ENCODE measurements at regions not wholly inside any gene's neighbourhood (a gene's known extent, or its start where the extent isn't known, plus 50 kb on each side); places are given as distances from the start of the nearest gene placed in this dataset.

DNA sequence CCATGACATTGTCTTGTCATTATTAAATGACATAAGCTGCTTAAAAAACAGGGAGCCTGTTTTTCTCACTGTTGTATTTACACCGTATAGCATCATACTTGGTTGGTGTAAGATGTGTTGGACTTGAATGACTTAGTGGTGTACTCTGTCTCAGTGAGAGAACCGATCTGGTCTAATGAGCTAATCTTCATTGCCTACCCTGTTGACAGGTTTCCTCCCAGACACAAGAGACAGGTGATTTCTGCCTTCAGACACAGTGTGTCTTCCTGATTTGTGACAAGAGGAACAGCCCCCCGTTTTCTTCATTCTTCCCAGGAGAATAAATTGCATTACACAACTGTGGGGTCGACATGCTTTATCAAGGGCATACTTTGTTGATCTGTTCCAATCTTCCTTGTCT is 137.2 kb upstream of the ID4 start:
- H3K9ac ChIP-seq (ENCODE audit: low read length): no peak overlapping the region
- no peak overlapping the region for H3K27ac ChIP-seq (ENCODE audit: low read depth, low read length)
- no peaks in the 10 kb centered on the region for H3K79me2 ChIP-seq (ENCODE audit: insufficient read depth, low read length)
- no peak overlapping the region for H3K4me2 ChIP-seq (ENCODE audit: low read depth, low read length, poor library complexity, severe bottlenecking)
- no peak overlapping the region for H3K4me3 ChIP-seq (ENCODE audit: insufficient read depth, low read length, poor library complexity, severe bottlenecking)
- H2AFZ ChIP-seq (ENCODE audit: low read depth, low read length, severe bottlenecking): no peak overlapping the region
- no peaks in the 10 kb centered on the region for H4K20me1 ChIP-seq (ENCODE audit: low read depth, low read length)
- TF ChIP-seq EZH2phosphoT487 (conservative IDR thresholded peaks at IDR 0.05; ENCODE audit: low read length): no peak
- TF ChIP-seq, protein P1, sequence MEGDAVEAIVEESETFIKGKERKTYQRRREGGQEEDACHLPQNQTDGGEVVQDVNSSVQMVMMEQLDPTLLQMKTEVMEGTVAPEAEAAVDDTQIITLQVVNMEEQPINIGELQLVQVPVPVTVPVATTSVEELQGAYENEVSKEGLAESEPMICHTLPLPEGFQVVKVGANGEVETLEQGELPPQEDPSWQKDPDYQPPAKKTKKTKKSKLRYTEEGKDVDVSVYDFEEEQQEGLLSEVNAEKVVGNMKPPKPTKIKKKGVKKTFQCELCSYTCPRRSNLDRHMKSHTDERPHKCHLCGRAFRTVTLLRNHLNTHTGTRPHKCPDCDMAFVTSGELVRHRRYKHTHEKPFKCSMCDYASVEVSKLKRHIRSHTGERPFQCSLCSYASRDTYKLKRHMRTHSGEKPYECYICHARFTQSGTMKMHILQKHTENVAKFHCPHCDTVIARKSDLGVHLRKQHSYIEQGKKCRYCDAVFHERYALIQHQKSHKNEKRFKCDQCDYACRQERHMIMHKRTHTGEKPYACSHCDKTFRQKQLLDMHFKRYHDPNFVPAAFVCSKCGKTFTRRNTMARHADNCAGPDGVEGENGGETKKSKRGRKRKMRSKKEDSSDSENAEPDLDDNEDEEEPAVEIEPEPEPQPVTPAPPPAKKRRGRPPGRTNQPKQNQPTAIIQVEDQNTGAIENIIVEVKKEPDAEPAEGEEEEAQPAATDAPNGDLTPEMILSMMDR (IDR thresholded peaks at IDR 0.05; ENCODE audit: insufficient read depth, low read length, poor library complexity, severe bottlenecking): no peak
- H3K36me3 ChIP-seq (ENCODE audit: low read length): no peaks in the 10 kb centered on the region
- no peaks in the 10 kb centered on the region for H3K27me3 ChIP-seq (ENCODE audit: low read length)
- no peaks in the 10 kb centered on the region for H3K9me2 ChIP-seq (replicated peaks; ENCODE audit: insufficient read depth, low read length)
- no peaks in the 10 kb centered on the region for H3K9me3 ChIP-seq (ENCODE audit: insufficient read depth, low read length)
- H3F3A ChIP-seq (ENCODE audit: insufficient read depth): no peaks in the 10 kb centered on the region

DNA sequence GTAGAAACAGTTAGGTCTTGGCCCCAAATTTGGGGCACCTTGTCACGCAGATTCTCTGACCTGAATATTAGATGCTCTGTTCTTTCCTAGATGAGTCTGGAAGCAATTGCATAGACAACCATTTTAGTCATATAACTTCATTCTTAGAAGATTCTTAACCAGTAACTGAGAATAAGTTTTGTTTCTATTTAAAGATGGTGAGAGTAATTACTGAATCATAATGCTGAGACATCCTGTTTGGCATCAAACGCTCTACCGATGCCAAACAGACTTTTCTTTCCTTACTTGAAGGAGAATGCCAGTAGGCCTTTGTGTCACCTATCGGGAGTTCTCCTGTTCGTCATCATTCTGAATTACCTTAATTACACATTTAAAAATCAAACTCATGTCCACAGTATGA is 131.6 kb upstream of the ID4 start:
- Histone ChIP-seq H3K79me2 (ENCODE audit: insufficient read depth, low read length) (no peaks in the 10 kb centered on the region), H3K4me3 (ENCODE audit: insufficient read depth, low read length, poor library complexity, severe bottlenecking) (no peak overlapping the region), H3K9me3 (ENCODE audit: insufficient read depth, low read length) (no peaks in the 10 kb centered on the region), H3F3A (ENCODE audit: insufficient read depth) (no peaks in the 10 kb centered on the region), H3K27me3 (ENCODE audit: low read length) (no peaks in the 10 kb centered on the region), H3K9me2 (replicated peaks; ENCODE audit: insufficient read depth, low read length) (no peaks in the 10 kb centered on the region), H2AFZ (ENCODE audit: low read depth, low read length, severe bottlenecking) (no peak overlapping the region), H3K27ac (ENCODE audit: low read depth, low read length) (no peak overlapping the region), H3K9ac (ENCODE audit: low read length) (no peak overlapping the region), H3K4me2 (ENCODE audit: low read depth, low read length, poor library complexity, severe bottlenecking) (no peak overlapping the region), H3K36me3 (ENCODE audit: low read length) (no peaks in the 10 kb centered on the region), H4K20me1 (ENCODE audit: low read depth, low read length) (no peaks in the 10 kb centered on the region)
- TF ChIP-seq EZH2phosphoT487 (conservative IDR thresholded peaks at IDR 0.05; ENCODE audit: low read length): no peak
- TF ChIP-seq, protein P1 (IDR thresholded peaks at IDR 0.05; ENCODE audit: insufficient read depth, low read length, poor library complexity, severe bottlenecking): no peak

DNA sequence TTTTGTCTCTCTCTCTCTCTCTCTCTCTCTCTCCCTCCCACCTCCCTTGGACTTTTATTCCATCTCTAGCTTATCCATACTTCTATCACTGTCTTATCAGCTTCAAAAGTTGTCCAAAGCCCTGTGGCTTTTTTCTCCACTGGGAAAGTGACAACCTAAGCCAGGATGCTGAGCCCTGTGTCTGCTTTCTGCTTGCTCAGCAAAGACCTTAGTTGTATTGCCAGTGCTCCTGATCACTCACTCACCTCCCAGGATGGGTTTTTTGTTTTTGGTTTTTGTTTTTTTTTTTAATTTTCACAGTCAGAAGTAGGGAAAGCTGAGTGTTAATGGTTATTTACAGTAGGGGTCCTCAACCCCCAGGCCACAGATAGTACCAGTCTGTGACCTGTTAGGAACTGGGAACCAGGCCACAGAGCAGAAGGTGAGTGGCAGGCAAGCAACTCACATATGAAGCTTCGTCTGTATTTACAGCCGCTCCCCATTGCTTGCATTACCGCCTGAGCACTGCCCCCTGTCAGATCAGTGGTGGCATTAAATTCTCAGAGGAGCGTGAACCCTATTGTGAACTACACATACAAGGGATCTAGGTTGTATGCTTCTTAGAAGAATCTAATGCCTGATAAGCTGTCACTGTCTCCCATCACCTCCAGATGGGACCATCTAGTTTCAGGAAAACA is 125.0 kb upstream of the ID4 start:
- Histone ChIP-seq H3K9me2 (replicated peaks; ENCODE audit: insufficient read depth, low read length) (no peaks in the 10 kb centered on the region), H3K4me3 (ENCODE audit: insufficient read depth, low read length, poor library complexity, severe bottlenecking) (no peak overlapping the region), H3K9me3 (ENCODE audit: insufficient read depth, low read length) (no peaks in the 10 kb centered on the region), H3K27me3 (ENCODE audit: low read length) (no peaks in the 10 kb centered on the region), H3K27ac (ENCODE audit: low read depth, low read length) (no peak overlapping the region), H4K20me1 (ENCODE audit: low read depth, low read length) (no peaks in the 10 kb centered on the region), H3F3A (ENCODE audit: insufficient read depth) (no peaks in the 10 kb centered on the region), H3K79me2 (ENCODE audit: insufficient read depth, low read length) (no peaks in the 10 kb centered on the region), H3K4me2 (ENCODE audit: low read depth, low read length, poor library complexity, severe bottlenecking) (no peak overlapping the region), H3K9ac (ENCODE audit: low read length) (no peak overlapping the region), H3K36me3 (ENCODE audit: low read length) (no peaks in the 10 kb centered on the region), H2AFZ (ENCODE audit: low read depth, low read length, severe bottlenecking) (no peak overlapping the region)
- TF ChIP-seq, protein P1 (IDR thresholded peaks at IDR 0.05; ENCODE audit: insufficient read depth, low read length, poor library complexity, severe bottlenecking): peak; percentile 18
- TF ChIP-seq EZH2phosphoT487 (conservative IDR thresholded peaks at IDR 0.05; ENCODE audit: low read length): no peak
